Loucy (cell line): ENCODE measurements at regions not wholly inside any gene's neighbourhood (a gene's known extent, or its start where the extent isn't known, plus 50 kb on each side); places are given as distances from the start of the nearest gene placed in this dataset.

ENCODE experiments used
- EZH2phosphoT487 ChIP-seq: fragments of 200-600 bp; IDR thresholded peaks from 2 replicates; pipeline ENCODE4 v1.6.1; 2018; ENCODE audit warnings: antibody characterized with exemption, mild to moderate bottlenecking, moderate library complexity, borderline replicate concordance
- TF ChIP-seq, protein P1 (sequence below): fragments of 200-600 bp; sonication (generic); conservative IDR thresholded peaks from 2 replicates; pipeline ENCODE4 v1.5.1; 2014; ENCODE audit warnings: mild to moderate bottlenecking, antibody characterized with exemption, low read length

GRCh38 chr20:12079490-12079889 is 161.8 kb downstream of the BTBD3 start:
- TF ChIP-seq, protein P1, sequence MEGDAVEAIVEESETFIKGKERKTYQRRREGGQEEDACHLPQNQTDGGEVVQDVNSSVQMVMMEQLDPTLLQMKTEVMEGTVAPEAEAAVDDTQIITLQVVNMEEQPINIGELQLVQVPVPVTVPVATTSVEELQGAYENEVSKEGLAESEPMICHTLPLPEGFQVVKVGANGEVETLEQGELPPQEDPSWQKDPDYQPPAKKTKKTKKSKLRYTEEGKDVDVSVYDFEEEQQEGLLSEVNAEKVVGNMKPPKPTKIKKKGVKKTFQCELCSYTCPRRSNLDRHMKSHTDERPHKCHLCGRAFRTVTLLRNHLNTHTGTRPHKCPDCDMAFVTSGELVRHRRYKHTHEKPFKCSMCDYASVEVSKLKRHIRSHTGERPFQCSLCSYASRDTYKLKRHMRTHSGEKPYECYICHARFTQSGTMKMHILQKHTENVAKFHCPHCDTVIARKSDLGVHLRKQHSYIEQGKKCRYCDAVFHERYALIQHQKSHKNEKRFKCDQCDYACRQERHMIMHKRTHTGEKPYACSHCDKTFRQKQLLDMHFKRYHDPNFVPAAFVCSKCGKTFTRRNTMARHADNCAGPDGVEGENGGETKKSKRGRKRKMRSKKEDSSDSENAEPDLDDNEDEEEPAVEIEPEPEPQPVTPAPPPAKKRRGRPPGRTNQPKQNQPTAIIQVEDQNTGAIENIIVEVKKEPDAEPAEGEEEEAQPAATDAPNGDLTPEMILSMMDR: no peak
- no peak for TF ChIP-seq EZH2phosphoT487
